NCI-H2227 (cell line): ENCODE measurements at regions not wholly inside any gene's neighbourhood (a gene's known extent, or its start where the extent isn't known, plus 50 kb on each side); places are given as distances from the start of the nearest gene placed in this dataset.

ENCODE experiments used
- DNase-seq: peaks from one replicate; lab custom pipeline; 2025; ENCODE audit not compliant: unreplicated experiment; lab: John Stamatoyannopoulos, UW

DNA sequence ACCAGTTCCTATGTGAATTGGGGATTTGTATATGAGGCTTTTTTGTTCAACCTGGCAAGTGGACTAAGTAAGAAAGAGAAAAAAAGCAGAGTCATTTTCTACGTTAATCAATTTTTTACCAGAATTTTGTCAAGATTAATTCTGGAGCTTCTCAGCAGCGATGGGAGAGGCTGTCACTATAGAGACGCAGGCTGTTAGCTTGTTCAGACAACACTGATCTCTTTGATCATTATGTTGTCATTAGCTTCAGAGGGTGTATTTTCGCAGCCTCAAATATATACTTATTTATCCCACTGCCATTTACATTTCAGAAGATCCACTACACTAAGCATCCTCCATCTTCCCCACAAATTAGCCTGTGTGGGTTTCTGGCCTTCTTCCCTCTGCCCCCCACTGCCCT is 196.7 kb upstream of the PFKP start:
- no peak for DNase-seq

DNA sequence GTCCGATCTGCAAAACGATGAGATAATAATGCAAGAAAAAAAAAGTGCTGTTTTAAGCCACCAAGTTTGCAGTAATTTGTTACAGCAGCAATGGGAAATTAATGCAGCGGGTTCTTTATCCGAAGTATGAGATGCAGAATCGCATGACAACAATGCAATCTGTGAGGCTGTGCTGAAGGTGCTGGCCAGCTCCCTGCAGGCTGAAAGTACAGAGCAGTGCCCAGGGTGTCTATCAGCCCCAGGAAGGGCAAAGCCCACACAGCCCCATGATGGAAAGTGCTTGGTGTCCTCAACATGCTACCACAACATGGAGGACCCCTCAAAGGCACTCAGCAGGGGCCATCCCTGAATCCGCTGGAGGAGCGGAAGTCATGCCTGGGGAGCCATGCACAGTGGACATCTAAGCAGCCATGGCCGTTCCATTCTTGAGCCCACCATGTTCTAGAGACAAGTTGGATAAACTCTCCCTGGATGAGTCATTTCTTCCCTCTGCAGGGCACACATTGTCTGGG is 199.5 kb upstream of the PFKP start:
- no peak for DNase-seq

DNA sequence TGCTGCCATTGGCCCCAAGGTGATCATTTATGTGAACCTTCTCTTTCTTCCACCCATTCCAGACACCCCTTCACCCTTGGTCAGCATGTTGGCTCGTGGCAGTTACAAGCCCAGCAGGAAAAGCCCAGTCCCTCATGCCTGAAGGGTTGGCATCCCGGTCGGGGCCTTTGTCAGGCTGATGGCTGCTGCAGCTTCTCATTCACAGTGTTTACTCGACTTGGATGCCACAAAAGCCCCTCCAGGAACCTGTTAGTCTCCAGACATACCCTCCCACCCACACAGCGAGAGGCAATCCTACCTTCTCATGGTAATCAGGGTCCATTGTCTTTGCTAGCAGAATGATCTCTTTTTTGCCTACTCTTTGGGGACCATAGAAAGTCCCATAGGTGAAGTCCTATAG is 200.8 kb upstream of the PFKP start:
- DNase-seq, result no peak

DNA sequence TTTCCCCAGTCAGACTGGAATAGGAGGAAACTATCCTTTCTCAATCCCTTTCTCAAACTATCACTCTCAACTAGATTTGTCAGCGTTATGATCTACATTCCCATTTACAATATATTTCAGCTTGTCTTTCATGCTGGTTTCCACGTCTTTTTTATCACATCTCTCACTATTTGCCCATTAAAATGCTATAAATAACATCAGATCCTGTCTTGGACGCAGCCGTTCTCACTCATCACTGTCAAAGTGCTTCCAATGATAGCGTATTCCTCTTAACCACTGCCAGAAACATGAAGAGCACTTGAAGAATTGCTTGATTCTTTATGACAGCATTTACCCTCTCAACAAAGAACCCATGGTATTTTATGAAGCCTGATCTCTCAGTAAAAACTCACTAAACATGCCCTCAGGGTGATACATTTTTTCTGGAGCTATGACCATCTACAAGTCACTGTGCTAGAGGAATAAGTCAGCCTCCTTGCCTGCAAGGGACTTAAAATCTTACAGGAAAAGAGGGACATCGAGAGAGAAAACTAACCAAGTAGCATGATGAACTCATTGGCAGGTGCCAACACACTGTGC is 205.6 kb upstream of the PFKP start:
- no peak for DNase-seq

DNA sequence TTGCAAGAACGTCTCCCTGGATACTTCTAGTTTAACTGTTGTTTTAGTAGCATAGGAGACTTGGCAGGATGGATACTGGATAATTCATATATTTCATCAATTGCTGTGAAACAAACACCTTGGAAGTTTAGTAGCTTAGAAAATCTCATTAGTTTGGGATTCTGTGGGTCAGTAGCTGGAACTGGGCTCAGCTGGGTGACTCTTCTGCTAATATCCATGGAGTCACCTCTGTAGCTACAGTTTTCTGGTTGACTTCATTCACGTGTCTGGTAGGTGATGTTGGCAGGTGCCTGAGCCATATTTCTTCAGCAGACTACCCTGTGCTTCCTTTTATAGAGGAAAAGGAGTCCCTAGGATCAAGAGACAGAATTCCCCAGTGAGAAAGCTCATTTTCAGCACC is 208.9 kb upstream of the PFKP start:
- DNase-seq, result no peak

DNA sequence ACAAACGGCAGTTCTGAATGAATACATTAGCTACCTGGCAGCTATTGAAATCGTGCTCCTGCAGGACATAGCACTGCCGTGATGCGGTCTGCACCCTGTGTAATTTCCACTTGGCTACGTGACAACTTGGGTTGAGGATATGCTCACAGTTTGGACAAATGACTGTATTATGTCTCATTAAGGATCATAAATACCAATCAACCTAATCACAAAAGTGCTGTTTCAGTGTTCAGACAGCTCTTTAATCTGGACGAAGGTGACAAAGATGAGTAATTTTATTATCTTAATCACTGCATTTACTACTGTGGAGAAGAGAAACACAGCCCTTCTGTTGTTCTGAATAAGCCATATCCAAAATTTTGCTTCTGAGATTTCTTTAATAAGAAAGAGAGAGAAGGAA is 210.8 kb upstream of the PFKP start:
- no peak for DNase-seq

DNA sequence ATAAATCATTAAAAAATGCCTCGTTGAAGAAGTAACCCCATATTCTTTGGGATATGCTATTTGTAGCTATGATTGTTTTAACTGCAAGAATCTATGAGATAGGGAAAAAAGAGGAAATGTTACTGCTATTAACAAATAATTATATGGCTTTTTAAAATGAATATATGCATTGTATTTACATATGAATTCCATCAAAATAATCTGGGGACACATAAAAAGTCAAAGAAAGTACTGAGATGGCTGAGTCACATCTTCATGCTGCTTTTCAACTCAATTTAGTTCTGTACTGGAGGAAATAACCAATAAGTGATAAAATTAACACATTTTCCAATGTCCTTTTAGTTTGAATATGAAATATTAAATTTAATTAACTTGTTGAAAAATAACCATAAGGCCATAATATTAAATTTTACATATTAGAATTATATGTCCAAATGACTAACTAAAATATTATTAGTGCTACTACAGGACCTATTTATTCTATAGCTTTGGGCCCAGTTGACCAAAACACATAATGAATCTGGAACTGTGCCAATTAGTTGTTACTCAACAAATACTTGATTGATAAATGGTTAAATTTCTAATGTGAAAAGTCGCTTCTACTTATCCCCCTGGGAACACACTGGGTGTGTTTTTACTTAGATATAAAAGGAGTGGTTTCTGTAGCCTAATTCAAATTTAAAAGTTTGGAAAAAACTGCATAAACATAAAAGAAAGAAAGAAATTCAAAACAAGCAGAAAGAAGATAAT is 214.6 kb upstream of the PFKP start:
- no peak for DNase-seq

DNA sequence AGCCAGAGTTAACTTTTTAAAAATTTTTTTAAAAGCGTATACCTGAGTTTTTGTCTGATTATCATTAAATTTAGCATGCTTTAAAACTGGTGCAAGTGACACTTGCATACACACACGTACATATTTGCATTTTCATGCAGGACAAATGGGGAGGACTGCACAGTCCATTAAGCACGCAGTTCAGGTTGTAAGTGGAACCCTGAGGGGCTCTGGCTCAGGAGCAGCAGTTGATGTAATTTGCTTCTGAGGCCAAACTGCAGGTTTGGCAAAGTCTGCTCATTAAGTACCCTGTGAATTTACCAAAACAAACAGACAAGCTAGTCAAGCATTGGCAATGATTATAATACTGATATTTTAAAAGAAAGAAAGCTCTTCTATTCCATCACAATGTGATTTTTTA is 215.8 kb upstream of the PFKP start:
- DNase-seq, result no peak

DNA sequence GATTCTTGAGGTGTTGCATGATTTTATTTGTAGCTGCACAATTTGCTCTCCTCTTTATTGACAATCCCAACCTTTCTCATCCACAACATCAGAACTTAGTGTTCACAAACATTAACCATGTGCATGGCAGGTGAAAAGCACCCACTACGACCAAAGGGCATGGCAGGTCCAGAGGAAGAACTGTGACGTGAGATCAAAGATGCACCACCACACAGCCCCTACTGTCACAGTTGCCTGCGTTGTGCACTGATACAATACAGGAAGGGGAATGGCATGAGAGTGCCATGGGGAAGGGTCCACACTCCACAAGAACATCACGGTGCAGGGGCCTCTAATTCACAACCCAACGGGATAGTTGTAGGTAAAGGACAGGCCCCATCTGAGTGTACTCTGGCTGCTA is 217.1 kb upstream of the PFKP start:
- no peak for DNase-seq

DNA sequence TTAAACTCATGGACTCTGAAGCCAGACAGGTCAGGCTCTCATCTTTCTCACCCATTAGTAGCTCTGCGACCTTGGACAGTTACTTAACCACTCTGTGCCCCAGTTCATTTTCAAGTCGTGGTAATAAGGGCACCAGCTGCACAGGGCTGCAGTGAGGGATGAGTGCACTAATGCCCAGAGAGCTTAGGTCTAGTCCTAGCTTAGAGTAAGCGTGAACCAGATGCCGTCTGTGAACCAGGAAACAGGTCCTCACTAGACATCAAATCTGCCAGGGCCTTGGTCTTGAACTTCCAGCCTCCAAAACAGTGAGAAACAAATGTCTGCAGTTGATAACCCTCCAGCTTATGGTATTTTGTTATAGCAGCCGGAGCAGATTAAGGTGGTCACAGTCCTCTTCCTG is 222.4 kb upstream of the PFKP start:
- DNase-seq, result no peak

DNA sequence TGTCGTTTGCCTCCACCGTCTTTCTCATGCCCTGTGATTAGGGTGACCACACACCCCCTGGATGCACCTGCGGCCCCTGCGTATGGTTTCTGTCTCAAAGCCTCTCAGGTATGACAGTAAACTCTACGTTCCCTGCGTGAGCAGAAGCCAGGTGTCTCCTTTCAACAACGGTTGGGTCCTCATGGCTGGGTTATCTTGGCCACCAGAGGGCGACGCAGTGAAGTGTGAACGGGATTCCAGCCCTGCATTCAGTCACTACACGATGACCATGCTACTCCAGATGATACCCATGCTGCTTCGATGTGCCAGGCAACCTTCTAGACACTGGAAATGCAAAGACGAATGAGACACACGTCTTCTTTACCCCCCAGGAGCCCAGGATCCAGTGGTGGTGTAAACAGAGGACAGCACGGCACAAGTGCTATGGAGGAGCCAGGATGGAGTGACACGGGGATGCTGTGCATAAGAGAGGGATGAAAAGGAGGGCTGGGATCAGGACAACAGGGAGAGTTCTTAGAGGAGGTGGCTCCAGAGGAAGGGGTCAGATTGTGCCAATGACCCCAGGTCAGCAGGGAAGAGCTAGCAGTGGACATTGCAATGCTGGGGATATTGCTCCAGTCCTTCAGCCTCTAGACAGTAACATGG is 228.1 kb upstream of the PFKP start:
- DNase-seq, result peak; percentile 15

DNA sequence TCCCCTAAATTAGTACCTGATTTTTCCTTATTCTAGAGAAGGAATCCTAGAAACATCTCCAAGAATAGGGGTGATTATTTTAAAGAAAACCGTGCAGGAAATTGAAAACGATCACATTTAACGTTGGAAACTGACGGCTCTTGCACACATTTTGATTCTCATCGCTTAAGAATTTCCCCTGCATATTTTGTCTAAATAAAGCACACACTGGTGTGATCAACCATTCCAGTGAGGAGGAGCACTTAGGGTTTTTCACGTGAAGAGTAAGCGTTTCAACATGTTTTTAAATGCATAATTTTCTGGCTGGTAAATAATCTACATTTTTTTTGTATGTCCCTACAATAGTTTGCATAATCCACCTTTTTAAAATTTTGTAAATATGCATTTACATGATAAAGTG is 229.7 kb upstream of the PFKP start:
- DNase-seq, result no peak

DNA sequence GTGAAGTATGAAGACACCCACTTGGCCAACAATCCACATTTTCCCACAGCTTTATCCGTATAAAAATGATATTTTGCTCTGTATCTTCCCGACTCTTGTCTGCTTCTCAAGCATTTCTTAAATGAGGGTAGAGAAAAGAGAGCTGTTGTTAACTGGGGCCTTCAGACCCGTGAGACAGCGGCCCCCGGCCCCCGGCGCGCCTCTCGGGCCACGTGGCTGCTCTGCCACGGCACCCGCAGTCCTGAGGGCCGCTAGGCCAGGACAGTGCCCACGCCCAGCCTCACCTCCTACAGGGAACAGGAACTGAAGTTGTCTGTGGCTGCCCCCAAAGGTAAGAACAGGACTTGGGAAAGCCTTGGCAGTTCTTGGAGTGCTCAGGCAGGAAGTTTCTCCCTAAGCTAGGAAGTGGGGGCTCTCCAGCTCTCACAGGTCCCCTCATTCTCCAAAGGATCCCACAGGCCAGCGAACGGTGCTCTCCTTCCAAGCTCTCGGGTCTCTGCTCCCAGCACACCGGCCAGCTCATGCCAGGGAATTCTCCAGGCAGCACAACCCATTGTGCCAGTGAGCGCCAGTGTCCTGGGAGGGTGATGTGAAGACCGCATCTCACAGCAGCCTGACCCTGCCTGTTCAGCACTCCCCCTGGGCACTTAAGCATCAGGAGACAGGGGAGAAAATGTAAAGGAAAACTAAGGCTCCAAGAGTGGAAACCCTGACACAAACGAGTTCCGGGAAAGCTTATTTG is 230.3 kb upstream of the PFKP start:
- no peak for DNase-seq

DNA sequence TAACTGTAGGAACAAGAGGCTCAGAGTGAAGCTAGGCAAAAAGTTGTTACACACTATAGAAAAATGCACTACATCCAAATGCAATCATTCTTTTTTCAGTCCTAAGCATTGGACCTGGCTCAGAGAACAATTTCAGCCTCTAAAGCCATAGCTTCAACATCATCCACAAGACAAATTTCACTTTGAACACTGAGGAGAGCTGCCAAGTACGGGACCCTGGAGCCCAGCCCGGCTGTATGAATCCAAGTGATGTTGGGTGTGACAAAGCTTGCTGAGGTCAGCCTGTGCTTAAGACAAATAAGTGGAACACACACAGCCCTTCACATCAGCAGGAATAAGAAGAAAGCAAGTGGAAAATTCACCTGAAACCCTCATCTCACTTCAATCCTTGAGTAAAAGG is 233.1 kb upstream of the PFKP start:
- no peak for DNase-seq

DNA sequence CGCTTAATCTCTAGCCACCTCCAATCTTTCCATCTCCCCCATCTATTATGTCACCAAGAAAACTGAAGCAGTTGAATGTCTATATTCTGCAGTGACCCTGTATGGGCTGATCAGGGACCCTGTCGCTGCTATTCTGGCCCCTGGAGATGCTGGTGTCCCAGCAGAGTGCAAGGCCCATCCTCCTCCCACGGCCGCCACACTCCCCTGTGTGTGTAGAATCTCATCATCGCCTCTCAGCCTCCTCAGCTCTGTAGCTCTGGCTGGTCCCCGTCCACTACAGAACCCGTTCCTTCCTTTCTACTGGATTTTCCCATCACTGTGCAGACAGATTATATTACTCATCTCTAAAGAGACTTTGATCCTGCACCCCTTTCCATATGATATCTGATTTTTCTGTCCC is 235.8 kb upstream of the PFKP start:
- no peak for DNase-seq

DNA sequence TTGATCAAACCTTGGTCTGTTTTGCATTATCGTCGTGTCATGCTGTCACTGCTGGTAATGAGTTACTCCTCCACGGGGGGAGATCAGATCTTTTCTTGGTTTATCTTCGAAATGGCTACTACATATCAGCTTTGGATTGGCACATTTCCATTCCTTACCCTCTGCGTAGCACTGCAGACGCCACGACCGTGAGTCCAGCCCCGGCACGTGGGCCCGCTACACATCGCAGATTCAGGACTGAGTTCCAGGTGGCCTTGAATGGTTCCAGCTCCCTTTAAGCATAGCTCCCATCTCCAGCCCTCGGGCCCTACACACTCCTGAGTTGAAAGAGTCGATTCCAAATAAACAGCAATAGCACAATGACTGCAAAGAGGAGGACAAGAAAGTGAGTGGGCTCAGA is 238.6 kb upstream of the PFKP start:
- DNase-seq, result no peak

DNA sequence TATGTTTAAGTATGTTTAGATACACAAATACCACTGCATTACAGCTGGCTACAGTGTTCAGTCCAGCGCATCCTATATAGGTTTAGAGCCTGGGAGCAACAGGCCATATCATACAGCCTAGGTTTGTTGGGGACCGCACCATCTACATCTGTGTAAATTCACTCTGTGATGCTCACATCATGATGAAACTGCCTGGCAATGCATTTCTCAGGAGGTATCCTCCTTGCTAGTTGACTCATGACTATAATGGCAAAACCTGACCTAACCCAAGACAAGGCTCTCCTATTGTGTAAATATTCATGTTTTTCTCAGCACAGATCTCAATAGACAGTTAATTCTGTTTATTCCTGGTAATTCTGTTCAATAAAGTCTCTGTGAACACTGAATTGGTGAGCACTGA is 240.7 kb upstream of the PFKP start:
- no peak for DNase-seq

DNA sequence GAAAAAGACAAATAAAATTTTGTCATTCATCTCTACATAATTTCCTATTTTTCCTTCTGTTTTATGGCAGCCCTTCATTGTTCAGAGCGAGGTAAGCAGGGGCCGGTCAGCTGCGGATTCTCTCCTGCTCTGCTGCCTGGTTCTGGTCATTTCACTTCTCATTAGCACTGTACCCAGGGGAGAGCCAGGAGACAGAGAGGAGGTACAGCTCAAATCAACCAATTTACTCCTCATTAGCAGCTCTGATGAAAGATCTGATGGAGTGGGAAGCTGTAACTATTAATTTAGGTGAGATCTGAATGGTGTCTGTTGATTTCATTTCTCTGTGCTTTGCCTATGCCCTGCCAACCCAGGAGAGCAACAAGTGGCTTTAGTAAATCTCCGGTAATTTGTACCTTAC is 241.5 kb upstream of the PFKP start:
- no peak for DNase-seq

DNA sequence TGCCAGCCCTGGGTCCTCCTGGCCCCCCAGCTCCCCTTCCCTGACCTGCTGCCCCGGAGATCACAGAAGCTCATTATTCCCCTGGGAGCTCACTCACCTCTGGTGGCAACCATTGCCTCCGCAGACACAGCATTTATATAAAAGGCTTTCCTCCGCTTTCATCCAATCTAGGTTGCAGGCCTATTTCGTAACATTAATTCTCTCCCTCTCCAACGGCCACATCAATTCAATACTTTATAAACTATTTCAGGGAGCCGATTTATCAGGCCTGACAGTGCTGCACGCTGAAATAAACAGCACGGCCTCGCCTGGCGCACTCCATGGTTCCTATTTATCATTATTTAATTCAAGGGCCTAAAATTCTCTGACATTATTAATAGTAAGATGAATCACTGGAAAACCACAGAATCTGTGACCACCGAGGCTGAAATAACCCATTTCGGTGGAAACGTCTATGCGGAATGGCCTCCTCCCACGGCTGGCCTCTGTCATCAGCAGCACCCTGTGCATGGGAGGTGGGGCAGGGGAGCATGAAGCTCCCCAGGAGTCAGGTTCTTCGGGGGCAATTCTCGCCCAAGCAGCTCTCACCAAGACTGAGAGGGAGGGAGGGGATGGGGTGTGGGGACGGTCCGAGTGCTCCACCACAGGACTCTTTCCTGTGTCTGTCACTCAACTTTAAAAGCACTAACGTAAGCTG is 249.3 kb upstream of the PFKP start:
- no peak for DNase-seq

DNA sequence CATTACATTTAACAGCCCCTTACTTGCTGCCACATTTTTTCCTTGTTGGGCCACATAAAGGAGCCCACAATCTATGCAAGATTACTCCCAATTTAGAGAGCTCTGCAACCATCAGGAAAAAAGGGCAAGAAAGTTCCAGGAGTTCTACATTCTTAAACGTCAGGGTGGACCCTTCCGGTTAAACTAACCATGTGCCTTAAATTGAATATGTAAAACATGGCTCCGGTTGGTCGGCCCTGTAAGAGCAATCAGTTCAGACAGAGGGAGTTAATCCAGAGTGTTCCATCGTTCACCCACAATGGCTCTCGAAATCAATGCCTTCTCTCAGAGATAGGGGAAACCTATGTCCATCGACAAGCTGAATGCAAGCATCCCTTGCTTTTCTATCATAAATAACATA is 253.7 kb upstream of the PFKP start:
- DNase-seq, result no peak

DNA sequence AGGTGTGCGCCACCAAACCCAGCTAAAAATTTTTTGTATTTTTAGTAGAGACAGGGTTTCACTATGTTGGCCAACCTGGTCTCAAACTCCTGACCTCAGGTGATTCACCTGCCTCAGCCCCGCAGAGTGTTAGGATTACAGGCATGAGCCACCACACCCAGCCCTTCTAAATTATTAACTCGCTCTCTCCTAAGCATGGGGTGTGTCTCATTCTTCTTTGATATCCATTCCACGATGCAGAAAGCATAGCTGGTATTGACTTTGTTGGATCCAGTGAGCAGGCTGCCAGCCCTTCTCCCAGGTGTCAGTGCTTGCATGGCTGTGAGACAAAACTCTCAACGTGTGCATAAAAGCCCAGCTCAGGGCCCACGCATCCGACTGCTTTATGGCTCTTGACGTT is 254.1 kb upstream of the PFKP start:
- DNase-seq, result no peak
